ENCODE measurements at regions not wholly inside any gene's neighbourhood (a gene's known extent, or its start where the extent isn't known, plus 50 kb on each side); places are given as distances from the start of the nearest gene placed in this dataset.

DNA sequence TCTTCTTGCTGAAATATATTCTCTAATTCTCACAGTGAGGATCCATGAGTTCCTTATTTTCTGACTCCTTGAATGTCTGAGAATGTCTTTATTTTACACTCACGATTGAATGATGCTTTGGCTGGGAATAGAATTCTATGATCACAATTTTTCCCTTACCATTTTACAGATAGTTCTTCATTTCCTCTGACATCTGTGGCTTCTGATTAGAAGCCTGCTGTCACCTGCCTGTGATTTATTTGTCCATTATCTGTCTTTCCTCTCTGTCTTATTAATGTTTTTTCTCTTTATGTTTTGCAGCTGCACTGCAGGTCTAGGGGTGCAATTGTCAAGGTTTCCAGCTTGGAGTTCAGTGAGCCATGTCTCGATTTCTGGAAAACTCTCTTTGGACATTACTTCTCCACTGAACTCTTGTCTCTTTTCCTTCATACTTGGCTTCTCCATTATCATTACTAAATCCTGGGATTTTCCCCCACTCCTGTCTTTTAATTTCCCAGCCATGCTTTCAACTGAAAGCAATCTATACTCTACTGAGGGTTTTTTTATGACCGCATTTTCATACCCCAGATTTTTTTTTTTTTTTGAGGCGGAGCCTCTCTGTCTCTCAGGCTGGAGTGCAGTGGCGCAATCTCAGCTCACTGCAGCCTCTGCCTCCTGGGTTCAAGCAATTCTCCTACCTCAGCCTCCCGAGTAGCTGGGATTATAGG, 85.8 kb upstream of the PRNP start:
- no peak for DNase-seq

DNA sequence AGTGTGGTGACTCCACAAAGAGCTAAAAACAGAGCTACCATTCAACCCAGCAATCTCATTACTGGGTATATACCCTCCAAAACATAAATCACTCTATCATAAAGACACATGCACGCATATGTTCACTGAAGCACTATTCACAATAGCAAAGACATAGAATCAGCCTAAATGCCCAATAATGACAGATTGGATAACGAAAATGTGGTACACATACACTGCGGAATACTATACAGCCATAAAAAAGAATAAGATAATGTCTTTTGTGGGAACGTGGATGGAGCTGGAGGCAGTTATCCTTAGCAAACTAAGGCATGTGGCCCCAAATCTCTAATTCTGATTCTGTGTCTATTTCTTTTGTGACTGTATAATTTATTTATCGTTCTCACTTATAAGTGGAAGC, 89.0 kb upstream of the PRNP start:
- no peak for DNase-seq

DNA sequence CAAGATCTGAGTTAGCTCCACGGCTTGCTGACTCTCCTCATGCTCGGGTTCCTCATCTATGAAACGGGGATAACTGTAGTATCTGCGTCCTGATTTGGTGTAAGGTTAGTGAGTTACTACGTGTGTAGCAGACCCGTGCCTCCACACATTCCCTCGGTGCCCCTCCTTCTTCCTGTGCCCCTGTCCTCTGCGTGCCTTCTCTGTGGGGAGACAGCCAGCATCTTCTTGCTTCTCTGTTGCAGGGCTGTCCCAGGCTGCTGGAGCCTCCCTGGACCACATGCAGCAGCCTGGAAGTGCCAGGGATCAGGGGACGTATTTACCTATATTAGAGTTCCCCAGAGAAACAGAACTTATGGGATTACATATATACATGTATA, 93.1 kb upstream of the PRNP start:
- DNase-seq: no peak

DNA sequence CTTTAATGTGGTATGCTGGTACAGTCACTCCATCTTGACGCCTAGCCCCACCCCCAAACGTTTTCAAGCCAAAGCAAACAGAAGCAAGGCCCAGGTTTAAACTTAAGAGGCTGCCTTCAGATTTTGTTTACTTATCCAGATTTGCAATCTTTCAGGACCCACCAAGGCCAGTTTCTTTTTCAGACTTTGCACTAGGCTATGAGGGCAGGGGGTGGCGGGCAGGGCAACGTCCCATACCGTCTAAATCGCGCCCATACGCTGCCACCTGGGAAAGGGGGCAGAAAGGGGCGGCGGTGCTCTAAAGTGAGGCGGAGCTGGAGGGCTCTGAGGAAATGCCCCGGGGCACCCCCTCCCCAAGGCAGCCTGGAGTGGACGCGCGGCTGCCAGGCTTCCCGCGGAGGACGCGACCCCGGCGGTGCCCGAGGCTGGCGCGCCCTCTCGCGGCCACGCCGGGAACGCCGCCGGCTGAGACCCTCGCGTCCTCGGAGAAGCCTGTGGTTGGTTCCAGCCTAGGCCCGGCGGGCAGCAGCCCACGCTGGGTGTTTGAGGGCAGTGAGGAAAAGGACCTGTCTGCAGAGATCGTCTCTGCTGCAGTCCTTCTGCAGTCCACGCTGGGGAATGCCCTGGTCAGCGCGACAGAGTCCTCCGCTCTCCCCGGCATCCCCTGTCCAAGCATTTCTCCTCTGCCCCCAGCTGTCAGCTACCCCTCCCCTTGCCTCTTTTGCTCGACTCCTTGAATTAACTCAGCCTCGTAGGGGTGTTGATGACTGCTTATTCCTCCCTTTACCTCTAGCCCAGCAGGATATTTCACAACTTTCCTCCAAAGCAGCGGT, 93.7 kb upstream of the PRNP start:
- DNase-seq: peak in 1 of 2 donors; percentile 23

DNA sequence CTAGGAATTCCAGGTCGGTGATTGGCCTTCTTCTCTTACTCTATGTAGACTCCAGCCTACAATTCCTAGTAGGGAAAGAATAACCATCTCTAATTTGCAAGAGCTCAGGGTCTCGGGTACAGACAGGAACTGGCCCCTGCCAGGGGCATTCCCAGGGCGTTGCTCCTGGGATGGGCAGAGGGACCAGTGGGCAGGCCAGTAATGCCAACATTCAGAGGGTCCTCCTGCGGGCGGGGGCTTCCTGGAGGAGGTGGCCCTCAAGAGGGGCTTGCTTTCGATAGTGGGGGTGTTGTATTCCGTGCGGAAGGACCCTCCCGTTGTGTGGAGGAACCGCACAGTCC, 94.3 kb upstream of the PRNP start:
- DNase-seq: no peak

DNA sequence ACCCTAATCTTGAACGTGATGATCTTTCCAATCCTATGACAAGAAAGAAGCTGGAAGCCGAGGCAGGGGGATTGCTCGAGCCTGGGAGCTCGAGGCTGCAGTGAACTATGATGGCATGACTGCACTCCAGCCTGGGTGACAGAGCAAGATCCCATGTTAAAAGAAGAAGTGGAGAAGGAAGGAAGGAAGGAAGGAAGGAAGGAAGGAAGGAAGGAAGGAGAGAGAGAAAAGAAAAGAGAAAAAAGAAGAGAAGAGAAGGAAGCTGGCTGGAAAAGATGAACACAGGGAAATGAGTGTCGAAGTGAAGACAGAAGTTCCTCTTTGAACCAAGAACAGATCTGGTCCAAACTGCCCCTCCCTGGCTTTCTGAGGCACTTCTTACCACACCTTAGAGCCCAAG, 100.5 kb upstream of the PRNP start:
- DNase-seq: no peak

DNA sequence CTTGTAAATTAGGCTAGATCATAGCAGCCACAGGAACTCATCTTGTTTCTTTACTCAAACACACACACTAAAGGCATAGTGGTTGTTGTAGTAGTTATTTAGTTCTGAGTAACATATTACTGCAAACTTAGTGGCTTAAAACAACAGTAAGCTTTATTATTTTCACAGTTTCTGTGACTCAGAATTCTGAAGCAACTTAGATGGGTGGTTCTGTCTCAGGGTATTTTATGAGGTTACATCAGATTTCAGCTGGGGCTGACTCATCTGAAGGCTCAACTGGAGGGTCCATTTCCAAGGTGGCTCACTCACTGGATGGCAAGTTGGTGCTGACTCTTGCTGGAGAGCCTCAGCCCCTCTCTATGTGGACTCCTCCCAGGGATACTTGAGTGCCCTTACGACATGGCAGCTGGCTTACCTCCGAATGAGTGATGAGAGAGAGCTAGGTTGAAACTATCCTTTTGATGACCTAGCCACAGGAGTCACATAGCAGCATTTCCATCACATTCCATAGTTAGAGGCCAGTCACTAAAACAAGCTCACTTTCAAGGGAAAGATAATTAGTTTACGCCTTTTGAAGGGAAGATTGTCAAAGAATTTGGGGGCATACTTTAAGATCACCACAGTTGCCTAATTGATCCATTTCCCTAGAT, 101.0 kb upstream of the PRNP start:
- no peak for DNase-seq

DNA sequence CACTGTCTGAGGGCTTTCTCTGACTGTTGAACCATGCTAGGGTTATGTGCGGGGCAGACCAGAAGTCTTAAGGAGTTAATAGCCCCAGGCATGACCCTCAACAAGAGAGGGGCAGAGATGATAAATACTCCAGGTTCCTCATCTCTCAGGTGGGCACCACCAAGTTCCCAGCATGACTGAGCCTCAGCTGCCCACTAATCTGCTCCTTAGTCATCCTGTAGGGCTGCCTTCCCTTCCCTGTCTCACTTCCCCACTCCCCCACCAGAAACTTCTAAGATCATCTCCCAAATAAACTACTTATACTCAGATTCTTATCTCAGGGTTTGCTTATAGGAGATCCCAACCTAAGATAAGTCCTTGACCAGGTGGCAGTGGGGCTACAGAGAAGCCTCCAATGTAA, 101.7 kb upstream of the PRNP start:
- no peak for DNase-seq

DNA sequence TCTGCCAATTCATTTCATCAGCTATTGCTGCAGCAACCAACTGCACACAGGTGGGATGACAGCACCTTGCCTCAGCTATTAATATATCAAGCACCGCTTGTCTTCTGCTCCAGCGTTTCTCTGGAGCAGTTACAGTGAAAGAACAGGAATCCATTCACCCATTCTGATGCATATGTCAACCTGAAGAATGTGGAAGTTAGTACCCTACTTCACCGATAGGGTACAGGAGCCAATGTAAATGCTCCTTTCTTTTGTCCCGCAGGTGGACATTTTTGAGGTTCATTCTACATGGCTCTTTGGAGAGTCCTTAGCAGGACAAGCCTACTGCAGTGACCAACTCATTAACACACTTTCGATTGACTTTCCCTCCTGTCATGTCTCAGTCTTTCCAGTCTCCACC, 104.4 kb upstream of the PRNP start:
- no peak for DNase-seq

DNA sequence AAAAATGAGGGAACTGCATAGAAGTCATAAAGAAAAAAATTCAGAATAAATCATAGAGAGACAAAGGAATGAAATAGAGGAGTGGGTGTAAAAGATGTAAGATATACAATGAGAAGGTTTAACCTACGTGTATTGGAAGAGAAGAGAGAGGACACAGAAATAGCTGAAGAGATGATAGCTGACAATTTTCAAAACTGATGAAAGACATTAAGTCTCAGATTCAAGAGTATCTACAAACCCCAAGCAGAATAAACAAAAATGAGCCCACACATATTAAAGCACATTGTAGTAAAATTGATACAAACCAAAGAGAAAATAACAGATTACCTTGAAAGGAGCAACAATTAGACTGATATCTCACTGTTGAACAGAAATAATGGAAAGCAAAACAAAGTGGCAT, 107.9 kb upstream of the PRNP start:
- DNase-seq: no peak

DNA sequence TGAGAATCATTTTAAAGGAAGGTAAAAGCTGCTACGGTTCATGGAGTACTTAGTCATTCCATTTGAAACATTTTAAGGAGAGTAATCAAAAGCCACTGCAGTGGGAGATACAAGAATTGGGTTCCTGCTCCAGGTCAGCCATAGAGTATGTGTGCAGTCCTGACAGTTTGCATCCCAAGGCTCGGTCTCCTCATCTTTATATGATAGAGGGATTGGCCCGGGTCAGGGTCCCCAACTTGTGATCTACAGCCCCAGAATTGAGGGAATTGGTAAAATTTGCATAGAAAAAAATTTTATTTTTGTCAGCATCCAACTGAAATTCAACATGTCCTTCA, 111.9 kb upstream of the PRNP start:
- no peak for DNase-seq

DNA sequence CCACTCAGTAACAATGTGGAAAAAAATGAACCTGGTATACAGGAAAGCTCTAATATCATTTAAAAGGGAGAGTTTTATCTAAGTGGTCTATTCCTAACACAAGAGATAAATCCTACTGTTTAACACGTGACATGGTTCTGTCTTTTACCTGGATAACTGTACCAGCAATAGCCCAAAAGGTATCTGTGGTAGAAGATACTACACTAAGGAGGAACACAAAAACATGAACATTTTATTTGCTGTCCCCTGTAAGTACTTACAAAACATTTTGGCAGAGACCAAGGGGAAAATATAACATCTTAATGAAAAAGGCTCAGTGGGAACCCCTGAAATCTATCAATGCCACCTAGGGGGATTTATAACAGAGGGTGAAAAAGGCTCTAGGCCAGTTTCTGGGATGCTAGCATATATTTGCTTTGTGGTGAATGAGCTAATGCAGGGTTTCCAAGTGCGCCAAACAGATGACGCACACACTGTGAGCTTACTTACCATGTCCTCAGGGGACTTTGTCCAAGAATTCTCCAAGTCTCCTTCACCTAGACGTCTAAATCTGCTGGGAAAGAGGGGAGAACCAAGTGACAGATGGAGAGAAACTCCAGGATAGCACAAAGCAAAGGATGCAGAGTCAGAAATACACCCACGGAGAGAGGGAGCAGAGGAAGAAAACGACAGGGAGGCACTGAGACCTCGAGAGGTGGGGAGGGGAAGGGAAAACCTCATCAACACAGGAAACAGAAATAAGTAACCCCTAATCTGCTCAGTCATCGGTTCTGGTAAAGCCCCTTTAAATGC, 112.5 kb upstream of the PRNP start:
- no peak for DNase-seq

DNA sequence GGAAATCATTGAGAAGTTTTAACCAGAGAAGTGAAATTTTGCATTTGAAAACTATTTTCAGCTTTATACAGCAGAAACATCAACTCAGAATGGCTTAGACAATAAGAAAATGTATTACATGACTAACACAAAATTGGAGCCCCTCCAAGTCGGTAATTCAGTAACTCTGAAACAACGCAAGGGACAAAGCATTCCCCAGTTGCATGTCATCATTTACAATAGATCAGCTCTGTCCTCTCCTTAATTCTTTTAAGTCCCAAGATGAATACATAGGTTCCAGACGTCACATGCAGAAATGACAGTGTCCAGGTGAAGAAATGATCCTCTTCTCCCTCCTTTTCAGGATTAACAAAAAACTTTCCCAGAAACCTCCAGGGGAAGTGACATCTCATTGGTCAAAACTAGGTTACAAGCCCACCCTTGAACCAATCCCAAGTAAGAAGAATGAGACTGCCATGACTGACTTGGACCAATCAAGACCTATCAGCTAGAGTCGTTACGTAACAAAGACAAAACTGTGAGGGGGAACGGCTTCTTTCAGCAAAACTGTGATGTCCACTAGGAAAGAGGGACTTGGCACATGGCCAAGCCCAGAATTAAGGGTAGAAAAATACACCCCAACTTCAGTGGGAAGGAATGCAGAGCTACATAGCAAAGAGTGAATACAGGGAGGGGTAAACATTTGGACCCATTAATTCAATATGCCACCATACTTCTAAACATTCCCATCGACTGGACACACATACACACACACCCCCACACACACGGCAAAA, 114.3 kb upstream of the PRNP start:
- DNase-seq: no peak

DNA sequence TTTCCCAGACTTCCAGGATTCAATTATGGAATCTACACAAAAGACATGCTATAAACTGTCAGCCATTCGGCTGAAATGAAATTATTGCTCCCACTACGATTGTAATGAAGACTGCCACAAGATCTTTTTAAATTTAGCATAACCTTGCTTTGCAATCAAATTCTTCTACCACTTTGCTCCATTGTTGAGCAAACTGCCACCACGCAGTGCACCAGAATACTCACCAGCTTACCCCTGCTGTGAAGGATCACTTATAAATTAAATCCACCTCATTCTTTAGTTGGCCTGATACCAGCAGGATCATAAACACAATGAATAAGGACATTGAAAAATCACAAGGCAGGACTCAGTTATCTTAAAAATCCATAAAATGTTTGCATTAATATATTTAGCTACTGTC, 116.4 kb upstream of the PRNP start:
- DNase-seq: no peak

DNA sequence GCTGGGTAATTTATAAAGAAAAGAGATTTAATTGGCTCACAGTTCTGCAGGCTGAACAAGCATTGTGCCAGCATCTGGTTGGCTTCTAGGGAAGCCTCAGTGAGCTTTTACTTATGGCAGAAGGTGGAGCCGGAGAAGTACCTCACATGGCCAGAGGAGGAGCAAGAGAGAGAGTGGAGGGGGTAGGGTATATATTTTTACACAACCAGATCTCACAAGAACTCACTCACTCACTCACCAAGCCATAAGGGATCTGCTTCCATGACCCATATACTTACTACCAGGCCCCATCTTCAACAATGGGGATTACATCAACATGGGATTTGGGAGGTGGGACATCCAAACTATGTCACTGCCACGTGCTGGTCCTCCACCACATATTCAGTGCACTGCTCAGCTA, 117.2 kb upstream of the PRNP start:
- DNase-seq: no peak

DNA sequence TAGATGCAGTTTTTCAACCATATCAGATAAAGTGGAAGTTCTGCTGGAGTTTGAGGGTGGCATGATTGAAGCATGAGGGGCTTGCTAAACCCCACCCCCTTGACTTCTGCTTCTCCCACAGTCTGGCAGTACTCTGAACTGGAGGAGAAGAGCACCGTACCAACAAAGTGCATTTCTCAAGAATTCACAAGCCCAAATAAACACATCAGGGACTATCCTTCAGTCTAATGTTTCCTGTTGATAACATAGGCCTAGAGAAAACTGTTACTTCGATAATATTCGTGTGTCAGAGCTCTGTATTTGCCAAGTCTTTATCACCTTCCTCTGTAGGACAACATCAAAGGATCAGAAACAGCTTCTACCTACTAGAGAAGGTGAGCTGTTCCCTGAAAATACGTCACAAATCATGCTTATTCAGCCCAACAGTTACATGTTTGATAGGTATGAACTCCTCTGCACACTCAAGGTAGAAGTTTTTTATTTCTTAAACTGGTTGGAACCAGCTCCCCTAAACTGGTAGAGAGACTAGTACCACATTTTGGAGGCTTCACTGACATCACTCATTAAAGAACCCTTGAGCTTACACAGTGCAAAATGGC, 117.8 kb upstream of the PRNP start:
- no peak for DNase-seq

DNA sequence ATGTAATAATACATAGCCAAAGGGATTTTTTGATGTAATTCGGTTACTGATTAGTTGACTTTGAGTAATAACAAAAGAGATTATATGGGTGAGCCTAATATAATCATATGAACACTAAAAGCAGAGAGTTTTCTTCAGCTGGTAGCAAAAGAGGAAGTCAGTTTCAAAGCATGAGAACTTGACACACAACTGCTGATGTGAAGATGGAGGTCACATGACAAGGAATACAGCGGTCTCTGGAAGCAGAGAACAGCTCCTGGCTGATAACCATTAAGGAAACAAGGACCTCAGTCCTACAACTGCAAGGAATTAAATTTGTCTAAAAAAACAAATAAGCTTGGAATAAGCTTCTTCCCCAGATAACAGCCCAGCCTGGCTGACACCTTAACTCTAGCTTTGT, 119.1 kb upstream of the PRNP start:
- no peak for DNase-seq

DNA sequence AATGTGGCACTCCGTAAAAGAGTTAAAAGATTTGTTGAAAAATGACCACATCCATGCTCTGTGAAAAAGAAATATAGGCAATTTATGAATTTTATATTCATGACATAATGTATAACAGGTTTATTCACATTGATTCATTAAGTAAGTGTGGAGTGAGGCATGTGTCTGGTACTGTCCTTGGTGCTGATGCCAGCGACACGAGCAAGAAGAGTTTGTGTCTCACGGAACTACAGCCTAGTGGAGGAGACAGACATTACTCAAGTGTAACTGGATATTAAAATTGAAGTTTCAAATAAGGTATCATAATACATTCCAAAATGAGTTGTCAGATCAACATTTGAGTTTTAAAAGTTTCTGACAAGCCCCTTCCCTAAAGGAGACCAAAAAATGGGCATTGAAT, 122.7 kb upstream of the PRNP start:
- no peak for DNase-seq

DNA sequence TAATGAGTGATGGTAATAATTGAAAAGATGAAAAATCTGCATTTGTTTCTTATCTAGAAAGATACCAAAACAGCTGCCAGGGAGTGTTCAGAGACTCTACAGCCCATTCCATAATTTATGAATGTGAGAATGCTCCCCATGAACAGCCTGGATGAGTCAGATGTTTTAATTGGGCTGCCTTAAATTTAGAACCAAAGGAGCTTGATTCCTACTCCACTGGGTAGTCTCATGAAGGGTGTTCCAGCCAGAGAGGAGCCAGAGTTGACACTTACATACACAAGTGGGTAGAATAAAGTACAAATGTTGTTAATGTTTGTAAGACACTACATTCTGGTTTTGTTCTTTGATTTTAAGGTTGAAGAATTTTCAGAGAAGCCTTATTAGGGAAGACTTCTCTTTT, 123.2 kb upstream of the PRNP start:
- DNase-seq: no peak

DNA sequence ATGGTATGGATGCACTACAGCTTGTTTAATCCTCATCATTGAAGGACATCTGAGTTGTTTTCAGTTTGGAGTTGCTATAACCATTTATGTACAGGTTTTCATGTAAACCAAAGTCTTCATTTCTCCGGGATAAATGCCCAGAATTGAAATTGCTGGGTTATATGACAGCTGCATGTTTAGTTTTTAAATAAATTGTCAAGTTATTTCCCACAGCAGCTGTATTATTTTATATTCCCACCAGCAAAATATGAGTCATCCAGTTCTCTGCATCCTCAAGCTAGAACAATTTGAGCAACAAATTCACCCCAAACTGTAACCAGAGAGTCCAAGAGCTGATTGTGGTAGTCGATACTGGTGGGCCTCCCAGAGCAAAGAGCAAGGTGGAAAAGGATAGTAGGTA, 125.6 kb upstream of the PRNP start:
- no peak for DNase-seq

DNA sequence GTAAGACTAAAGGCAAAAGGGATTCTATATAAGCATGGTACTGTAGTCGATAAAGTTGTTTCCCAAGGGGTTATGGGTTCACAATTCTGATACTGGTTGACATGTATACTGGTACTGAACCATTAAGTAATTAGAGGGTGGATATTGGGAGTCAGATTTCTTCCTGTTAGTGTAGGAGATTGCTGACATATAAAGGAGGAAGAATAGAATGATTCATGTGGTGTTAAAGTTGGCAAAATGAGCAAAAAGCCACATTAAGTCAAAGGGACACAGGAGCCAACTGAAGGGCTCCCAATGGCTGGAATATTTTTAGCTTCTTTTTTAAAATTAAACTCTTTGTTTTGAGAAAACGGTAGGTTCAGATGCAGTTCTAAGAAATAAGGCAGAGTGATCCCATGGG, 126.3 kb upstream of the PRNP start:
- no peak for DNase-seq

DNA sequence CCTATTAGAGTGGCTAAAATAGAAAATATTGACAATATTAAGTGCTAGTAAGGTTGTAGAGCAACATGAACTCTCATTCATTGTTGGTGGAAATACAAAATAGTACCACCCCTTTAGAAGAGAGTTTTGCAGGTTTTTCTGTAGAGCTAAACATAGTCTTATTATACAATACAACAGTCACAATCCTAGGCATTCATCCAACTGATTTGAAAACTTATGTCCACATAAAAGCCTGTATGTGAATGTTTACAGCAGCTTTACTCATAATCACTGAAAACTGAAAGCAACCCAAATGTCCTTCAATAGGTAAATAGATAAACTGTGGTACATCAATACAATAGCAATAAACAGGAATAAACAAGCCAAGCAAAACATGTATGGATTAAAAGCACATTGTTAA, 127.2 kb upstream of the PRNP start:
- DNase-seq: no peak

All from hippocampal formation (tissue), 2 donors.